ENCODE measurements at regions not wholly inside any gene's neighbourhood (a gene's known extent, or its start where the extent isn't known, plus 50 kb on each side); places are given as distances from the start of the nearest gene placed in this dataset.

GRCh38 chr6:14048837-14049236 lies 68.7 kb upstream of the CD83 start:
- WGBS, 2 experiments (ENCODE audit: insufficient coverage in 1 of 2, insufficient read length in 1 of 2): 94 to 100% methylated on average over 3 of the region's 3 CpGs
- no peaks in the 10 kb centered on the region for H3K4me1 Mint-ChIP-seq
- Histone ChIP-seq H3K4me1 (ENCODE audit: control insufficient read depth, insufficient read depth, low read length) (no peaks in the 10 kb centered on the region), H3K27me3 (ENCODE audit: control insufficient read depth, insufficient read depth, low read length, poor library complexity, severe bottlenecking) (peaks cover 17% of the 10 kb centered on the region), H3K27ac (ENCODE audit: low read depth, low read length) (no peak overlapping the region), H3K4me3 (ENCODE audit: low read length) (no peak overlapping the region), H3K9me3 (ENCODE audit: control insufficient read depth, low read length) (no peaks in the 10 kb centered on the region), H3K9ac (ENCODE audit: extremely low read depth, low read length, poor library complexity, severe bottlenecking) (no peak overlapping the region), H3K36me3 (ENCODE audit: control insufficient read depth, insufficient read depth, low read length) (no peaks in the 10 kb centered on the region)
- no peak for TF ChIP-seq CTCF (conservative IDR thresholded peaks at IDR 0.05)
- no peak overlapping the region for H3K27ac Mint-ChIP-seq
- H3K27me3 Mint-ChIP-seq (ENCODE audit: insufficient read depth): peaks cover 20% of the 10 kb centered on the region
- no peaks in the 10 kb centered on the region for H3K36me3 Mint-ChIP-seq (ENCODE audit: low read depth)
- H3K4me3 Mint-ChIP-seq: no peak overlapping the region
- DNase-seq: no peak
- no peaks in the 10 kb centered on the region for H3K9me3 Mint-ChIP-seq

- Histone ChIP-seq H3K9ac (ENCODE audit: extremely low read depth, low read length, poor library complexity, severe bottlenecking) (no peak overlapping the region), H3K4me1 (ENCODE audit: control insufficient read depth, insufficient read depth, low read length) (no peaks in the 10 kb centered on the region), H3K4me3 (ENCODE audit: low read length) (no peak overlapping the region), H3K36me3 (ENCODE audit: control insufficient read depth, insufficient read depth, low read length) (no peaks in the 10 kb centered on the region), H3K27ac (ENCODE audit: low read depth, low read length) (no peak overlapping the region), H3K9me3 (ENCODE audit: control insufficient read depth, low read length) (no peaks in the 10 kb centered on the region), H3K27me3 (ENCODE audit: control insufficient read depth, insufficient read depth, low read length, poor library complexity, severe bottlenecking) (peaks cover 17% of the 10 kb centered on the region)
- no peak for DNase-seq
- no peak overlapping the region for H3K4me3 Mint-ChIP-seq
- H3K36me3 Mint-ChIP-seq (ENCODE audit: low read depth): no peaks in the 10 kb centered on the region
- TF ChIP-seq CTCF (conservative IDR thresholded peaks at IDR 0.05): no peak
- WGBS, 2 experiments (ENCODE audit: insufficient coverage in 1 of 2, insufficient read length in 1 of 2): 85 to 89% methylated on average over 2 of the region's 2 CpGs
- H3K9me3 Mint-ChIP-seq: no peaks in the 10 kb centered on the region
- H3K27ac Mint-ChIP-seq: no peak overlapping the region
- H3K4me1 Mint-ChIP-seq: no peaks in the 10 kb centered on the region
- H3K27me3 Mint-ChIP-seq (ENCODE audit: insufficient read depth): peaks cover 20% of the 10 kb centered on the region
These were observed 66.2 kb upstream of the CD83 start for GRCh38 chr6:14051355-14051754.

DNA sequence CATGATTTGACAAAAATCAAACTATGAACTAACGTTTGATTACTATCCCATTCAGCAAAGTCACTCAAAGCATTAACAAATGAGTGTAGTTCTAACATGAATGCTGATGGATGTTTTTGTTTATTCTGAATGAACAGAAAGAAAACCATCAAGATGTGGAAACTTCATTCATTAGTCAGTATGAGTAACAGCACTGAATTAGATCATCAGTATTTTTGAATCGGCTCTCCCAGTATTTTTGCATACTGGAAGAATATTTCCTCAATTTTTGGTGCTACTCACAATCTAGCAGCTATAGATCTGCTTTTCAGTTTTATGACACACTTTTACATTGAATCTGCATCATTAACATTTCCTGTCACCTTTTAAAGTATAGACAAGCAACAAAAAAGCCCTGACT lies 63.8 kb upstream of the CD83 start:
- Histone ChIP-seq H3K27me3 (ENCODE audit: control insufficient read depth, insufficient read depth, low read length, poor library complexity, severe bottlenecking) (peaks cover 17% of the 10 kb centered on the region), H3K9ac (ENCODE audit: extremely low read depth, low read length, poor library complexity, severe bottlenecking) (no peak overlapping the region), H3K4me3 (ENCODE audit: low read length) (no peak overlapping the region), H3K36me3 (ENCODE audit: control insufficient read depth, insufficient read depth, low read length) (no peaks in the 10 kb centered on the region), H3K9me3 (ENCODE audit: control insufficient read depth, low read length) (no peaks in the 10 kb centered on the region), H3K4me1 (ENCODE audit: control insufficient read depth, insufficient read depth, low read length) (no peaks in the 10 kb centered on the region), H3K27ac (ENCODE audit: low read depth, low read length) (no peak overlapping the region)
- 89 to 100% methylated on average over 1 to 2 of the region's 2 CpGs for WGBS, 2 experiments (ENCODE audit: insufficient coverage in 1 of 2, insufficient read length in 1 of 2)
- no peak for TF ChIP-seq CTCF (conservative IDR thresholded peaks at IDR 0.05)
- peaks cover 20% of the 10 kb centered on the region for H3K27me3 Mint-ChIP-seq (ENCODE audit: insufficient read depth)
- H3K9me3 Mint-ChIP-seq: no peaks in the 10 kb centered on the region
- no peaks in the 10 kb centered on the region for H3K4me1 Mint-ChIP-seq
- H3K27ac Mint-ChIP-seq: no peak overlapping the region
- DNase-seq: no peak
- no peaks in the 10 kb centered on the region for H3K36me3 Mint-ChIP-seq (ENCODE audit: low read depth)
- no peak overlapping the region for H3K4me3 Mint-ChIP-seq

Data from endodermal cell (in vitro differentiated cells).